Endodermal cell (in vitro differentiated cells): ENCODE measurements at regions not wholly inside any gene's neighbourhood (a gene's known extent, or its start where the extent isn't known, plus 50 kb on each side); places are given as distances from the start of the nearest gene placed in this dataset.

ENCODE experiments used
- DNase-seq: peaks from one replicate; pipeline ENCODE4 v3.0.0-alpha.2; 2017
- H3K27ac ChIP-seq: 2 replicates; pipeline ENCODE4 v1.5.1; 2013; ENCODE audit warnings: mild to moderate bottlenecking, low read depth, low read length, moderate library complexity
- H3K27me3 ChIP-seq: 2 replicates; pipeline ENCODE4 v1.6.1; 2013; ENCODE audit warnings: mild to moderate bottlenecking, low read length, moderate library complexity; ENCODE audit not compliant: insufficient read depth, control insufficient read depth, poor library complexity, severe bottlenecking
- H3K36me3 ChIP-seq: 2 replicates; pipeline ENCODE4 v1.7.0; 2013; ENCODE audit warnings: mild to moderate bottlenecking, low read length, moderate library complexity; ENCODE audit not compliant: control insufficient read depth, insufficient read depth
- H3K4me1 ChIP-seq: one replicate; pipeline ENCODE4 v1.7.0; 2013; ENCODE audit warnings: low read length; ENCODE audit not compliant: control insufficient read depth, insufficient read depth
- H3K4me3 ChIP-seq: 2 replicates; pipeline ENCODE4 v1.5.1; 2013; ENCODE audit warnings: mild to moderate bottlenecking, low read length, moderate library complexity
- H3K9ac ChIP-seq: 2 replicates; pipeline ENCODE4 v1.6.1; 2013; ENCODE audit warnings: mild to moderate bottlenecking, low read length, moderate library complexity; ENCODE audit not compliant: poor library complexity, severe bottlenecking; ENCODE audit errors: extremely low read depth
- H3K9me3 ChIP-seq: 2 replicates; pipeline ENCODE4 v1.6.1; 2013; ENCODE audit warnings: mild to moderate bottlenecking, low read length, moderate library complexity; ENCODE audit not compliant: control insufficient read depth
- H3K27ac Mint-ChIP-seq: 2 replicates; pipeline ENCODE4 v1.8.0; 2020; ENCODE audit warnings: mixed read lengths
- H3K27me3 Mint-ChIP-seq: 2 replicates; pipeline ENCODE4 v1.8.0; 2021; ENCODE audit warnings: mild to moderate bottlenecking, mixed read lengths; ENCODE audit not compliant: insufficient read depth
- H3K36me3 Mint-ChIP-seq: 2 replicates; pipeline ENCODE4 v1.8.0; 2020; ENCODE audit warnings: low read depth, mixed read lengths
- H3K4me1 Mint-ChIP-seq: 2 replicates; pipeline ENCODE4 v1.8.0; 2020; ENCODE audit warnings: mixed read lengths
- H3K4me3 Mint-ChIP-seq: 2 replicates; pipeline ENCODE4 v1.8.0; 2020; ENCODE audit warnings: mild to moderate bottlenecking, moderate library complexity, mixed read lengths
- H3K9me3 Mint-ChIP-seq: 2 replicates; pipeline ENCODE4 v1.8.0; 2020; ENCODE audit warnings: mild to moderate bottlenecking, mixed read lengths
- WGBS, 2 experiments: methylation state at CpG; one replicate each; pipeline versions ENCODE4 v1.1.5 to v1.1.7; 2013; ENCODE audit warnings: missing lambda C conversion rate in 2 of 2, mixed read lengths in 1 of 2; ENCODE audit not compliant: insufficient coverage in 1 of 2, insufficient read length in 1 of 2; 5-methylcytosine and 5-hydroxymethylcytosine counted together
- TF ChIP-seq, protein P1 (sequence below): fragments of 200-600 bp; sonication (generic); conservative IDR thresholded peaks from 2 replicates; pipeline ENCODE4 v1.5.0; 2021; ENCODE audit warnings: antibody characterized with exemption, mild to moderate bottlenecking

DNA sequence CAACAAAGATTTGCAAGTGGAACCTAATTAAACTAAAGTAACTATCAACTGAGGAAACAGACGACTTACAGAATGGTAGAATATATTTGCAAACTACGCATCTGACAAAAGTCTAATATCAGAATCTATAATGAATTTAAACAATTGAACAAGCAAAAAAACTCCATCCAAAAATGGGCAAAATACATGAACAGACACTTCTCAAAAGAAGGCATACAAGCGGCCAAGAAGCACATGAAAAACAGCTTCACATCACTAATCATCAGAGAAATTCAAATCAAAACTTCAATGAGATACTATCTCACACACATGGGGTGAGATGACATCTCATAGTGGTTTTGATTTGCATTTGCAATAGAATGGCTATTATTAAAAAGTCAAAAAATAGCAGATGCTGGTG is 128.6 kb downstream of the POLR2M start:
- no peaks in the 10 kb centered on the region for H3K27me3 ChIP-seq
- no peaks in the 10 kb centered on the region for H3K9me3 ChIP-seq
- no peaks in the 10 kb centered on the region for H3K36me3 ChIP-seq
- no peak for DNase-seq
- Mint-ChIP-seq H3K27ac (no peak overlapping the region), H3K4me3 (no peak overlapping the region), H3K36me3 (no peaks in the 10 kb centered on the region), H3K4me1 (no peaks in the 10 kb centered on the region), H3K9me3 (peaks cover 3% of the 10 kb centered on the region), H3K27me3 (peaks cover 2% of the 10 kb centered on the region)
- H3K27ac ChIP-seq, result no peak overlapping the region
- TF ChIP-seq, protein P1, sequence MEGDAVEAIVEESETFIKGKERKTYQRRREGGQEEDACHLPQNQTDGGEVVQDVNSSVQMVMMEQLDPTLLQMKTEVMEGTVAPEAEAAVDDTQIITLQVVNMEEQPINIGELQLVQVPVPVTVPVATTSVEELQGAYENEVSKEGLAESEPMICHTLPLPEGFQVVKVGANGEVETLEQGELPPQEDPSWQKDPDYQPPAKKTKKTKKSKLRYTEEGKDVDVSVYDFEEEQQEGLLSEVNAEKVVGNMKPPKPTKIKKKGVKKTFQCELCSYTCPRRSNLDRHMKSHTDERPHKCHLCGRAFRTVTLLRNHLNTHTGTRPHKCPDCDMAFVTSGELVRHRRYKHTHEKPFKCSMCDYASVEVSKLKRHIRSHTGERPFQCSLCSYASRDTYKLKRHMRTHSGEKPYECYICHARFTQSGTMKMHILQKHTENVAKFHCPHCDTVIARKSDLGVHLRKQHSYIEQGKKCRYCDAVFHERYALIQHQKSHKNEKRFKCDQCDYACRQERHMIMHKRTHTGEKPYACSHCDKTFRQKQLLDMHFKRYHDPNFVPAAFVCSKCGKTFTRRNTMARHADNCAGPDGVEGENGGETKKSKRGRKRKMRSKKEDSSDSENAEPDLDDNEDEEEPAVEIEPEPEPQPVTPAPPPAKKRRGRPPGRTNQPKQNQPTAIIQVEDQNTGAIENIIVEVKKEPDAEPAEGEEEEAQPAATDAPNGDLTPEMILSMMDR, result no peak
- no peaks in the 10 kb centered on the region for H3K4me1 ChIP-seq
- WGBS, 2 experiments, result 86 to 100% methylated on average over 1 to 3 of the region's 3 CpGs
- H3K4me3 ChIP-seq, result no peak overlapping the region
- no peak overlapping the region for H3K9ac ChIP-seq

DNA sequence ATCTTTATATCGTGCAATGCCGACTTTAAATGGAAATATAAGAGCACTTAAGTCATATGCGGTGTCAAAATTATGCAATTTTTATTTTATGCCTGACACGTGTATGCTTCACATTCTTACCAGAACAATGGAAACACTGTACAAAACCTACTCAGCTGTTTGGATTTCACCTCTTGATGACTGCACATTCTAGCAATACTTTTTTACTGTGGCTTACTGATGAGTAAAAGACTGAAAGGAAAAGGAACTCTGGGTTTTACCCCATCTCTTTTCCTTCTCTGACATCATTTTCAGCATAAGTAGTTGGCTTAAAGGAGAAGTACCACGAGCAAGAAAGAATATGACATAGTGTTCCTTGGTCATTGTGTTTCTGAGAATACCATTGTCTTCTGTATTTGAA is 142.8 kb downstream of the POLR2M start:
- Histone ChIP-seq H3K36me3 (no peaks in the 10 kb centered on the region), H3K4me3 (no peak overlapping the region), H3K9me3 (peaks cover 9% of the 10 kb centered on the region), H3K27ac (no peak overlapping the region), H3K27me3 (no peaks in the 10 kb centered on the region), H3K9ac (no peak overlapping the region), H3K4me1 (no peaks in the 10 kb centered on the region)
- Mint-ChIP-seq H3K4me3 (no peak overlapping the region), H3K4me1 (no peaks in the 10 kb centered on the region), H3K36me3 (no peaks in the 10 kb centered on the region), H3K9me3 (peaks cover 3% of the 10 kb centered on the region), H3K27me3 (peaks cover 11% of the 10 kb centered on the region), H3K27ac (no peak overlapping the region)
- TF ChIP-seq, protein P1, result no peak
- 94 to 100% methylated on average over 4 to 5 of the region's 5 CpGs for WGBS, 2 experiments
- no peak for DNase-seq

DNA sequence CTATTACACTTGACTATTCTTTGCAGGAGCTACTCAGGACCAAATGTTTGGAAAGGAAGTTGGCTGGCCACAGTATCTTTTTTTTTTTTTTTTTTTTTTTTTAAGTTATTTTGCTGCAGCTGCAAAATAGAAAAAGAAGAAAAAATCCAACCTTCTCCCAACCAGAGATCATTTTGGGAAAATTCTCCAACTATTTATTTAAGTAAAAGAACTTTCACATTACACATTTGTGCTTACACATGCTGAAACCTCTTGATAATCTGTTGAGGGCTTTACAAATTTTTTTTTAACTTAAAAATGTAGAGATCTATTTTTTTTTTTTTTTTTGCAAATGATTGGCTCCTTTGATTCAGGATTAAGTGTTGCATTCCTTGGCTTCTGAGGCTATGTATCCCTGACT is 148.0 kb downstream of the POLR2M start:
- no peak overlapping the region for H3K4me3 ChIP-seq
- no peaks in the 10 kb centered on the region for H3K4me1 Mint-ChIP-seq
- H3K36me3 ChIP-seq, result no peaks in the 10 kb centered on the region
- H3K27ac Mint-ChIP-seq, result no peak overlapping the region
- H3K9me3 ChIP-seq, result no peaks in the 10 kb centered on the region
- H3K27me3 ChIP-seq, result no peaks in the 10 kb centered on the region
- H3K36me3 Mint-ChIP-seq, result no peaks in the 10 kb centered on the region
- H3K27me3 Mint-ChIP-seq, result peaks cover 6% of the 10 kb centered on the region
- no peaks in the 10 kb centered on the region for H3K9me3 Mint-ChIP-seq
- no peaks in the 10 kb centered on the region for H3K4me1 ChIP-seq
- TF ChIP-seq, protein P1, result no peak
- no peak for DNase-seq
- H3K9ac ChIP-seq, result no peak overlapping the region
- no peak overlapping the region for H3K4me3 Mint-ChIP-seq
- H3K27ac ChIP-seq, result no peak overlapping the region
